Mammary epithelial cell (primary cell): ENCODE measurements at regions not wholly inside any gene's neighbourhood (a gene's known extent, or its start where the extent isn't known, plus 50 kb on each side); places are given as distances from the start of the nearest gene placed in this dataset.

Source experiments
- CTCF ChIP-seq, 2 donors: IDR thresholded peaks in 1 of 2; conservative IDR thresholded peaks in 1 of 2; 2 replicates each; pipeline ENCODE4 v1.5.1; 2011 to 2012; ENCODE audit warnings: inconsistent platforms in 2 of 2, low read length in 2 of 2, mild to moderate bottlenecking in 2 of 2, control low read depth in 1 of 2, low read depth in 1 of 2; ENCODE audit not compliant: insufficient read depth in 1 of 2; ENCODE audit errors: extremely low read depth in 1 of 2
- EZH2 ChIP-seq: IDR thresholded peaks from 2 replicates; pipeline ENCODE4 v1.6.1; 2012; ENCODE audit warnings: low read length, inconsistent platforms, borderline replicate concordance

GRCh38 chr15:91635641-91636040 is 217.9 kb upstream of the SLCO3A1 start:
- TF ChIP-seq EZH2 (no peak), CTCF (conservative IDR thresholded peaks at IDR 0.05 in 1 of 2, IDR thresholded peaks at IDR 0.05 in 1 of 2; ENCODE audit: extremely low read depth in 1 of 2, insufficient read depth in 1 of 2, low read depth in 1 of 2, low read length in 2 of 2) (no peak)
